ENCODE measurements at regions not wholly inside any gene's neighbourhood (a gene's known extent, or its start where the extent isn't known, plus 50 kb on each side); places are given as distances from the start of the nearest gene placed in this dataset.

- Histone ChIP-seq H3K27me3 (no peaks in the 10 kb centered on the region), H3K9me3 (peaks cover 0 to 11% of the 10 kb centered on the region in 2 donors), H3K27ac (no peak overlapping the region), H3K36me3 (no peaks in the 10 kb centered on the region), H3K4me1 (peaks cover 0 to 2% (median 0%) of the 10 kb centered on the region in 4 donors), H3K4me3 (no peak overlapping the region)
- TF ChIP-seq EP300 (IDR thresholded peaks at IDR 0.05; ENCODE audit: low read depth): no peak
- no peak for TF ChIP-seq POLR2A (IDR thresholded peaks at IDR 0.05)
- TF ChIP-seq POLR2AphosphoS5 (IDR thresholded peaks at IDR 0.05): no peak
- TF ChIP-seq CTCF (IDR thresholded peaks at IDR 0.05): no peak
- DNase-seq: no peak
- 80 to 93% methylated on average over 1 to 3 of the region's 3 CpGs for WGBS, 2 donors (ENCODE audit: low coverage in 1 of 2)
- in situ Hi-C loops (cut with MboI; ENCODE audit: low pct_ligation_motif_present in 1 of 4, low pct_unique_long_range_greater_than_20kb in 1 of 4, low sequenced_read_pairs in 3 of 4): no loop called here
- intact Hi-C loops (cut with DNase I; ENCODE audit: low total_unique reads): no loop called here
Observed at GRCh38 chr2:238658820-238659219, 189.1 kb upstream of the TWIST2 start.

DNA sequence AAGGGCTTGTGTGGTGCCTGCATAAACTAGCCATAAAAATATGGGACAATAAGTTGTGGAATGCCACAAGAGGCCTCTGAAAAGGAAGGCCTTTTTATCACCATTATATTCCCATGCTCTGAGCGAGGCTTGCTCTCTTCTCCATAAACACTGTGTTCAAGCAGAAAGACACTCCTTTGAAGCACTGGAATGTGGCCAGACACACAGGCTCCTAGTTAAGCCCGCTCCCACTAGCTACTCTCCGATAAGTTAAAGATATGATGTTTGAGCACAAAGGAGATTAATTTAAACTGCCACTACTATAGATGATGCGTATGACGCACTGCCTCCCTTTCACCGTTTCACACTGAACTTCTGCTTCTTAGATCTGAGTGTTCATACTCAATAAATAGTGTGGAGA, 188.7 kb upstream of the TWIST2 start:
- intact Hi-C loops (cut with DNase I; ENCODE audit: low total_unique reads) (no loop called here), in situ Hi-C loops (cut with MboI; ENCODE audit: low pct_ligation_motif_present in 1 of 4, low pct_unique_long_range_greater_than_20kb in 1 of 4, low sequenced_read_pairs in 3 of 4) (no loop called here)
- peaks cover 0 to 11% of the 10 kb centered on the region in 2 donors for H3K9me3 ChIP-seq
- no peak overlapping the region for H3K4me3 ChIP-seq
- H3K36me3 ChIP-seq: no peaks in the 10 kb centered on the region
- no peak overlapping the region for H3K27ac ChIP-seq
- peaks cover 0 to 2% (median 0%) of the 10 kb centered on the region in 4 donors for H3K4me1 ChIP-seq
- H3K27me3 ChIP-seq: no peaks in the 10 kb centered on the region
- WGBS, 2 donors (ENCODE audit: low coverage in 1 of 2): 81% methylated on average over 5 to 6 of the region's 6 CpGs
- DNase-seq: no peak
- TF ChIP-seq POLR2A (IDR thresholded peaks at IDR 0.05): no peak
- no peak for TF ChIP-seq CTCF (IDR thresholded peaks at IDR 0.05)
- TF ChIP-seq EP300 (IDR thresholded peaks at IDR 0.05; ENCODE audit: low read depth): no peak
- TF ChIP-seq POLR2AphosphoS5 (IDR thresholded peaks at IDR 0.05): no peak

- Histone ChIP-seq H3K27me3 (no peaks in the 10 kb centered on the region), H3K4me3 (no peak overlapping the region), H3K9me3 (peaks cover 0 to 11% of the 10 kb centered on the region in 2 donors), H3K36me3 (no peaks in the 10 kb centered on the region), H3K27ac (no peak overlapping the region), H3K4me1 (no peaks in the 10 kb centered on the region)
- TF ChIP-seq CTCF (IDR thresholded peaks at IDR 0.05) (no peak), POLR2AphosphoS5 (IDR thresholded peaks at IDR 0.05) (no peak), POLR2A (IDR thresholded peaks at IDR 0.05) (no peak), EP300 (IDR thresholded peaks at IDR 0.05; ENCODE audit: low read depth) (no peak)
- no peak for DNase-seq
- WGBS, 2 donors (ENCODE audit: low coverage in 1 of 2): 63 to 75% methylated on average over 5 to 9 of the region's 9 CpGs
- intact Hi-C loops (cut with DNase I; ENCODE audit: low total_unique reads) (no loop called here), in situ Hi-C loops (cut with MboI; ENCODE audit: low pct_ligation_motif_present in 1 of 4, low pct_unique_long_range_greater_than_20kb in 1 of 4, low sequenced_read_pairs in 3 of 4) (no loop called here)
Observed at GRCh38 chr2:238663586-238663985, 184.3 kb upstream of the TWIST2 start.

- no peaks in the 10 kb centered on the region for H3K27me3 ChIP-seq
- H3K9me3 ChIP-seq: peaks cover 0 to 11% of the 10 kb centered on the region in 2 donors
- no peak overlapping the region for H3K4me3 ChIP-seq
- intact Hi-C loops (cut with DNase I; ENCODE audit: low total_unique reads) (no loop called here), in situ Hi-C loops (cut with MboI; ENCODE audit: low pct_ligation_motif_present in 1 of 4, low pct_unique_long_range_greater_than_20kb in 1 of 4, low sequenced_read_pairs in 3 of 4) (no loop called here)
- 54 to 63% methylated on average over 3 of the region's 3 CpGs for WGBS, 2 donors (ENCODE audit: low coverage in 1 of 2)
- TF ChIP-seq EP300 (IDR thresholded peaks at IDR 0.05; ENCODE audit: low read depth) (no peak), CTCF (IDR thresholded peaks at IDR 0.05) (no peak), POLR2A (IDR thresholded peaks at IDR 0.05) (no peak), POLR2AphosphoS5 (IDR thresholded peaks at IDR 0.05) (no peak)
- H3K36me3 ChIP-seq: no peaks in the 10 kb centered on the region
- no peaks in the 10 kb centered on the region for H3K4me1 ChIP-seq
- no peak overlapping the region for H3K27ac ChIP-seq
- DNase-seq: no peak
Observed at GRCh38 chr2:238665919-238666318, 182.0 kb upstream of the TWIST2 start.

Measured in transverse colon (tissue), 4 donors.